ENCODE measurements at regions not wholly inside any gene's neighbourhood (a gene's known extent, or its start where the extent isn't known, plus 50 kb on each side); places are given as distances from the start of the nearest gene placed in this dataset.

DNA sequence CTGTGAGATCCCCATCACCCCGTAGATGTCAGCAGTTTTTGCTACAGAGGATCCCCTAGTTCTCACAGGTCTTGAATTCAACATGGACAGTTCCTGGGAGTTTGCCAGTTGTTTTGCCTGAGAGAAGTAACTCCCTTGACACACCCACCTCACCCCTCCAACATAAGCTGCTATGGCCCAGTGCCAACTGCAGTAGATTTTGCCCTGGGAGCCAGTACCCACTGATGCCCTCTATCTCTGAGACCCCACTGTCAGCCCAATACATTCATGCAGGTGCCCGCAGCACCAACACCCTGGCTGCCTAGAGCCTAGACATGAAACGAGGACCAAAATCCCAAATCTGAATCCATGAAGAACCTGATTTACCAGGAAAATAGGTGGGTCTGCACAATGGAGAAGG, 583.9 kb upstream of the CTNND2 start:
- H2AFZ ChIP-seq (replicated peaks) = no peak overlapping the region
- H4K20me1 ChIP-seq (ENCODE audit: low read depth) = no peaks in the 10 kb centered on the region
- no peak for DNase-seq (ENCODE audit: low spot score)
- no peaks in the 10 kb centered on the region for H3F3A ChIP-seq (ENCODE audit: low read depth)
- no peaks in the 10 kb centered on the region for H3K4me1 ChIP-seq
- H3K27ac ChIP-seq = no peak overlapping the region
- no peak overlapping the region for H3K4me2 ChIP-seq
- H3K27me3 ChIP-seq = no peaks in the 10 kb centered on the region
- H3K36me3 ChIP-seq = no peaks in the 10 kb centered on the region
- no peaks in the 10 kb centered on the region for H3K4me1 Mint-ChIP-seq
- no peak overlapping the region for H3K4me3 ChIP-seq
- no peaks in the 10 kb centered on the region for H3K9me3 Mint-ChIP-seq
- no peaks in the 10 kb centered on the region for H3K9me3 ChIP-seq (ENCODE audit: low read depth)
- no peaks in the 10 kb centered on the region for H3K36me3 Mint-ChIP-seq
- TF ChIP-seq, protein P1, sequence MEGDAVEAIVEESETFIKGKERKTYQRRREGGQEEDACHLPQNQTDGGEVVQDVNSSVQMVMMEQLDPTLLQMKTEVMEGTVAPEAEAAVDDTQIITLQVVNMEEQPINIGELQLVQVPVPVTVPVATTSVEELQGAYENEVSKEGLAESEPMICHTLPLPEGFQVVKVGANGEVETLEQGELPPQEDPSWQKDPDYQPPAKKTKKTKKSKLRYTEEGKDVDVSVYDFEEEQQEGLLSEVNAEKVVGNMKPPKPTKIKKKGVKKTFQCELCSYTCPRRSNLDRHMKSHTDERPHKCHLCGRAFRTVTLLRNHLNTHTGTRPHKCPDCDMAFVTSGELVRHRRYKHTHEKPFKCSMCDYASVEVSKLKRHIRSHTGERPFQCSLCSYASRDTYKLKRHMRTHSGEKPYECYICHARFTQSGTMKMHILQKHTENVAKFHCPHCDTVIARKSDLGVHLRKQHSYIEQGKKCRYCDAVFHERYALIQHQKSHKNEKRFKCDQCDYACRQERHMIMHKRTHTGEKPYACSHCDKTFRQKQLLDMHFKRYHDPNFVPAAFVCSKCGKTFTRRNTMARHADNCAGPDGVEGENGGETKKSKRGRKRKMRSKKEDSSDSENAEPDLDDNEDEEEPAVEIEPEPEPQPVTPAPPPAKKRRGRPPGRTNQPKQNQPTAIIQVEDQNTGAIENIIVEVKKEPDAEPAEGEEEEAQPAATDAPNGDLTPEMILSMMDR (IDR thresholded peaks at IDR 0.05) = no peak
- TF ChIP-seq EZH2phosphoT487 (IDR thresholded peaks at IDR 0.05) (no peak), EZH2 (IDR thresholded peaks at IDR 0.05) (no peak)
- no peaks in the 10 kb centered on the region for H3K79me2 ChIP-seq (ENCODE audit: low read depth)
- H3K9ac ChIP-seq = no peak overlapping the region
- no peak overlapping the region for H3K27ac Mint-ChIP-seq
- H3K4me3 Mint-ChIP-seq = no peak overlapping the region
- H3K27me3 Mint-ChIP-seq (ENCODE audit: insufficient read depth, low read depth) = peaks cover 4% of the 10 kb centered on the region

DNA sequence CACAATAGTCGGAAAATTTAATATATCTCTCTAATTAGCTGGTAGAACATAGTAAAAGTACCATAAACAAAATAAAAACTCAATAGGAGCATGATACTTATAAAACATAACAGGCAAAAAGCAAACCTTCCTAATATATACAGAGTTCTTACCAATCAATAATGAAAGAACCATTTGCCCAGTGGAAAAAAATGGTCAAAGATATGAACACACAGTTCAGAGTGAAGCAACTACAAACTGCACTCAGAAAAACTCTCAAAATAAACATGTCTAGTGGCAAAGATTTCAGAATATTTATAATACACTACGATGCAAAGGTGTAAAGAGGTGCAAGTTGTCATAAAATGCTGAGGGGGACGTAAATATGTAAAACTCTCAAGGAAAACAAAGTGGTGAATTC, 576.2 kb upstream of the CTNND2 start:
- Histone ChIP-seq H3K4me3 (no peak overlapping the region), H3K4me2 (no peak overlapping the region), H3K36me3 (no peaks in the 10 kb centered on the region), H3K9me3 (ENCODE audit: low read depth) (no peaks in the 10 kb centered on the region), H3F3A (ENCODE audit: low read depth) (no peaks in the 10 kb centered on the region), H3K79me2 (ENCODE audit: low read depth) (no peaks in the 10 kb centered on the region), H4K20me1 (ENCODE audit: low read depth) (no peaks in the 10 kb centered on the region), H3K27me3 (no peaks in the 10 kb centered on the region), H2AFZ (replicated peaks) (no peak overlapping the region), H3K4me1 (no peaks in the 10 kb centered on the region), H3K9ac (no peak overlapping the region), H3K27ac (no peak overlapping the region)
- Mint-ChIP-seq H3K27me3 (ENCODE audit: insufficient read depth, low read depth) (no peaks in the 10 kb centered on the region), H3K4me1 (no peaks in the 10 kb centered on the region), H3K27ac (no peak overlapping the region), H3K4me3 (no peak overlapping the region), H3K9me3 (no peaks in the 10 kb centered on the region), H3K36me3 (no peaks in the 10 kb centered on the region)
- no peak for DNase-seq (ENCODE audit: low spot score)
- TF ChIP-seq EZH2phosphoT487 (IDR thresholded peaks at IDR 0.05) (no peak), EZH2 (IDR thresholded peaks at IDR 0.05) (no peak)
- TF ChIP-seq, protein P1 (IDR thresholded peaks at IDR 0.05) = no peak

DNA sequence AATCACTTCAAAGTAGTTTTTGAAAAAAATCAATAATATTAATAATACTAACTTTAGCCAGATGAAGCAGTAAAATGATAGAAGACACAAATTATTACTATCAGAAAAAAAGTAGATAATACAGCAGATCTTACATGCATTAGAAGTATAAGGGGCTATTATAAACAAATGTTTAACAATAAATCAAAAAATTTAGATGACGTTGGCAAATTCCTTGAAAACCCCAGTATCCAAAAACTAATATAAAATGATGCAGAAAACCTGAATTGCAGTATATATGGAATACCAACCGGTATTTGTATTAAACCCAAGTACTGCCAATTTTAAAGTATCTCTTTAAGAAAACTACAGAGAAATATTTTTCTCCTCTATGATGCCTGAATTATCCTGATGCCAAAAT, 573.3 kb upstream of the CTNND2 start:
- no peaks in the 10 kb centered on the region for H3K36me3 Mint-ChIP-seq
- no peaks in the 10 kb centered on the region for H3K36me3 ChIP-seq
- H3F3A ChIP-seq (ENCODE audit: low read depth) = no peaks in the 10 kb centered on the region
- no peak for TF ChIP-seq EZH2 (IDR thresholded peaks at IDR 0.05)
- no peak overlapping the region for H3K4me3 Mint-ChIP-seq
- peaks cover 3% of the 10 kb centered on the region for H3K9me3 Mint-ChIP-seq
- no peaks in the 10 kb centered on the region for H4K20me1 ChIP-seq (ENCODE audit: low read depth)
- H3K9me3 ChIP-seq (ENCODE audit: low read depth) = no peaks in the 10 kb centered on the region
- no peak overlapping the region for H3K4me3 ChIP-seq
- DNase-seq (ENCODE audit: low spot score) = no peak
- no peaks in the 10 kb centered on the region for H3K4me1 ChIP-seq
- no peak overlapping the region for H3K4me2 ChIP-seq
- no peaks in the 10 kb centered on the region for H3K27me3 Mint-ChIP-seq (ENCODE audit: insufficient read depth, low read depth)
- no peaks in the 10 kb centered on the region for H3K79me2 ChIP-seq (ENCODE audit: low read depth)
- no peak overlapping the region for H3K9ac ChIP-seq
- no peak overlapping the region for H3K27ac ChIP-seq
- no peak overlapping the region for H2AFZ ChIP-seq (replicated peaks)
- H3K4me1 Mint-ChIP-seq = no peaks in the 10 kb centered on the region
- H3K27ac Mint-ChIP-seq = no peak overlapping the region
- H3K27me3 ChIP-seq = no peaks in the 10 kb centered on the region

DNA sequence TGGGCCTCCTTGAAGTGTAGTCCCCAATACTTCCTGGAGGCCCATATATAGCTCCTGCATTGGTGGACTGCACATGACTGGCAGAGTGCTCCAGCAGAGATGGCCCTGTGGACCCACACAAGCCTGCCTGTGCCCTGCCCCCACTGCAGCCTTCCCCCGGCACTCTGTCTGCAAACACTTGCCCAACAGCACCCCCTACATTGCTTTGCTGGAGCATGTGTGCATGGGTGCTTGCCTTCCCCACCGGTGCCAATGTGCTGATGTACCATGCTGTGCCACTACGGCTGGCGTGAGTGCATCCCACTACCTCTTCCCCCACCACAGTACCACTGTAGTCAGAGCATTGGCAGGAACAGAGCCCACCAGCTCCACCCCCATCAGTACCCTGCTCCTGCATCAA, 563.6 kb upstream of the CTNND2 start:
- Mint-ChIP-seq H3K36me3 (no peaks in the 10 kb centered on the region), H3K27ac (no peak overlapping the region), H3K9me3 (peaks cover 13% of the 10 kb centered on the region), H3K4me3 (no peak overlapping the region), H3K4me1 (no peaks in the 10 kb centered on the region), H3K27me3 (ENCODE audit: insufficient read depth, low read depth) (peaks cover 4% of the 10 kb centered on the region)
- no peaks in the 10 kb centered on the region for H3K9me3 ChIP-seq (ENCODE audit: low read depth)
- no peaks in the 10 kb centered on the region for H3K79me2 ChIP-seq (ENCODE audit: low read depth)
- no peak for TF ChIP-seq EZH2 (IDR thresholded peaks at IDR 0.05)
- TF ChIP-seq EZH2phosphoT487 (IDR thresholded peaks at IDR 0.05) = no peak
- TF ChIP-seq, protein P1 (IDR thresholded peaks at IDR 0.05) = no peak
- H3F3A ChIP-seq (ENCODE audit: low read depth) = no peaks in the 10 kb centered on the region
- no peak overlapping the region for H3K9ac ChIP-seq
- H3K4me3 ChIP-seq = no peak overlapping the region
- H3K4me1 ChIP-seq = no peaks in the 10 kb centered on the region
- no peak overlapping the region for H3K27ac ChIP-seq
- H2AFZ ChIP-seq (replicated peaks) = no peak overlapping the region
- H3K27me3 ChIP-seq = no peaks in the 10 kb centered on the region
- DNase-seq (ENCODE audit: low spot score) = no peak
- no peaks in the 10 kb centered on the region for H3K36me3 ChIP-seq
- no peak overlapping the region for H3K4me2 ChIP-seq
- H4K20me1 ChIP-seq (ENCODE audit: low read depth) = no peaks in the 10 kb centered on the region
